HG03520 (cell line): ENCODE measurements at regions not wholly inside any gene's neighbourhood (a gene's known extent, or its start where the extent isn't known, plus 50 kb on each side); places are given as distances from the start of the nearest gene placed in this dataset.
"Not testable (repeated sequence)": the region's sequence is repeated elsewhere in the genome, so short reads cannot be mapped to it uniquely, and the experiment has no call there.

Source experiments
- ATAC-seq: cut with Tn5 transposase; IDR thresholded peaks from one replicate; pipeline ENCODE4 v1.9.1; 2021; ENCODE audit warnings: mild to moderate bottlenecking, moderate library complexity; ENCODE audit not compliant: unreplicated experiment

DNA sequence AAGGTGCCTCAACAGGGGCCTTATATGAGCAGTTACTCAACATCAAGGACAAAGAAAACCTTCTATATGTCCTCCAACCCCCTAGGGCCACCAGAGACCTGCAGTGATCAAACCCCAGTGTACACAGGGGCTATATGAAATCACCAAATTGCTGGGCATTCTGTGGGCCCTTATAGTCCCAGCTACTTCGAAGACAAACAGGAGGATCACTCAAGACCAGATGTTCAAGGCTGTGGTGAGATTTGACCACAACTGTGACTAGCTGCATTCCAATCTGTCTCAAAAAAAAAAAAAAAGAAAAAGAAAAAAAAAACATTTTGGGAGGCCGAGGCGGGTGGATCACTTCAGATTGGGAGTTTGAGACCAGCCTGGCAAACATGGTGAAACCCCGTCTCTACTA, 51.0 kb upstream of the PRB2 start:
- no peak for ATAC-seq

DNA sequence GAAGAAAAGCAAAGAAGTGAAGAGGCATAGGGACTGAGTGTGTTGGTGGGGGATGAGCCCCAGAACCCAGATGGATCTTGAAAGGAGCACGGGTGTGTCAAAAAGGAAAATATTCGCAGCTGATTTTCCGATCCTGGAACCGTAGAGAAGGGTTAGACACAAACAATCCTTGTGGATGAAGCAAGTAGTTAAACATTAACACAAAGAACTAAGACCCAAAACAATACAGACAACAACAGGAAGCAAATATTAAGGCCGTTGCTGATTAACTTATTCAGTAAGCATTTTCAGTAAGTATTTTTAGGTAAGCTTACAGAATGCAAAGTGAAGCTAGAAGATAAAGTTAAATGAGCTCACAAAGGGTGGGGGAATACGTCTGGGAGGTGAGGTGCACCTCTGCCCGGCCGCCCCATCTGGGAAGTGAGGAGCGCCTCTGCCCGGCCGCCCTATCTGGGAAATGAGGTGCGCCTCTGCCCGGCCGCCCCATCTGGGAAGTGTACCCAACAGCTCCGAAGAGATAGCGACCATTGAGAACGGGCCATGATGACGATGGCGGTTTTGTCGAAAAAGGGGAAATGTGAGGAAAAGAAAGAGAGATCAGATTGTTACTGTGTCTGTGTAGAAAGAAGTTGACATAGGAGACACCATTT, 62.8 kb upstream of the PRB2 start:
- ATAC-seq, result no peak

DNA sequence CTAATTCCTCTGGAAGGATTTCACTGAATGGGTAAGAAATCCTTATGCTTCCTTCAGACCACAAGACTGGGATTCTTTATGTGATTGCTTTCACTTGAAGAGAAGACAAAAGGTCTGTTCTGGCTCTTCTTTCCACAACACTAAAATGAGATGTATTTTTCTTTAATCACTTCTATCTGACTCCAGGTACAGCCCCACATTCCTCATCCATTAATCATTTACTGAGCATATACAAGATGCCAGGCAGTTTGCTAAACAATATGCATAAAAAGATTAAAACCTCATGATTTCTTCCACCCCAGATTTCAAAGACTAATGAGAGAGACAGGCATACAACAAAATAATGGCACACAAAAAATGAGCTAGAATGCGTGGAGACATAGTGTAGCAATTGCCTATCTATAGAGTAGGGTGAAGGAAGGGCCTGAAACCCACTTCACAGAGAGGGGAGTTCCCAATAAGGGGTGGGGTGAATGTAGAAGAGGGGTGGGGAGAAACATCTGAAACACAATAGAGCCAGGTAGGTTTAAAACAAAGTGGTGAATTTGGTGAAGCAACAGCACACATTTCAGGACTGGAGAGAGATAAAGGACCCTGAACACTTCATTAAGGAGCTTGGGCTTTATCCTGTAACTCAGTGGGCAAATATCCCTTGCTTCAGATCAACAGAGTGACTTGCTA, 65.1 kb upstream of the PRB2 start:
- ATAC-seq, result no peak

DNA sequence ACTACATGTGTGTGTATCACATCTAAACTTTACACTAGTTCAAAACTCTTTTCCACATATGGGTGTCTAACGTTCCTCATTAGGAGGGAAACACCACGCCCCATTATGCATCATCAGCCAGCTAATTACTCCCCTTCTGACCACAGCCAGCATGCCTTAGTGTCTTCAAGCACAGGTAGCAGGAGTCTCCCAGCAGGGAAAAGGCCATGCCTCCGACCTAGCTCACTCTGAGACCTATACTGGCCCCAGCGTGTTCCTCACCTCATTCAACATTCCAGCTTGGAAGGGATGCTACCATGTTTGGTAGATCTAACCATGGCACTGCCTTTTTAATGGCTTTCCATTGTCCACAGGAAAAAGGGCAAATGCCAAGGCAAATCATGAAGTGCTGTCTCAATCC, 66.1 kb upstream of the PRB2 start:
- no peak for ATAC-seq

DNA sequence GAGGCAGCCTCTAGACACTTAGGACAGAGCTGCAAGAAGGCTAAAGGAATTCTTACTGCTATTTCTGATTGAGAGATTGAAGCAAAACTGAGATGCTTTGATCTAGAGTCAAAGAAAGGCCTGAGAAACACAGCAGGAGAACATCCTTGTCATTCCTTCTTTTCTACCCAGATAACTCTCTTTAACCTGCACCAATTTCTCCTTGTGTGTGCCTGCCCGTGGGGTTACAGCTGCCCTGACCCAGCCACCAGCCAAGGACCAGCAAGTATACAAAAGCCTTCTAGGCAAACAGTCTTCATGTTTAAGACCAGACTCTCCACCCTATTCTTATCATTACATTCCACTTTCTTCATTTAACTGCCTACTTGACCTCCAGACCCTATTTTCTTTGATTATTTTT, 81.7 kb upstream of the PRB2 start:
- ATAC-seq, result no peak

DNA sequence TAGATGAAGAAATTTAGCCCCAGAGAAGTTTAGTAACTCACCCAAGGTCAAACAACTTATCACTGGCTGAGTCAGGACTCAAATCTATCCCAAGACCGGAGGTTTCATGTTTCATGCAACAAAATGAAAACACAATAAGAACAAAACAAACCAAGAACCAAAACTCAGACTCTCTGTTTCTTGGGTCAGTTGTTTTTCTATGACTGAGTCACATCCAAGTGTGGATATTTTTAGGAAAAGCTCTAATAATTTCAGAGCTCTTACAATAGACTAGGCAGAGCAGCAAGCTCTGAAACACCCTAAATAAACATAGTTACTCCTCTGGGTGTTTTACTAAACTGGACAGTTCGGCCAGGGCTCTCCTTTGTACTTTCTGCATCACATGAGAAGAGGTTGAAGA, 87.6 kb upstream of the PRB2 start:
- no peak for ATAC-seq

DNA sequence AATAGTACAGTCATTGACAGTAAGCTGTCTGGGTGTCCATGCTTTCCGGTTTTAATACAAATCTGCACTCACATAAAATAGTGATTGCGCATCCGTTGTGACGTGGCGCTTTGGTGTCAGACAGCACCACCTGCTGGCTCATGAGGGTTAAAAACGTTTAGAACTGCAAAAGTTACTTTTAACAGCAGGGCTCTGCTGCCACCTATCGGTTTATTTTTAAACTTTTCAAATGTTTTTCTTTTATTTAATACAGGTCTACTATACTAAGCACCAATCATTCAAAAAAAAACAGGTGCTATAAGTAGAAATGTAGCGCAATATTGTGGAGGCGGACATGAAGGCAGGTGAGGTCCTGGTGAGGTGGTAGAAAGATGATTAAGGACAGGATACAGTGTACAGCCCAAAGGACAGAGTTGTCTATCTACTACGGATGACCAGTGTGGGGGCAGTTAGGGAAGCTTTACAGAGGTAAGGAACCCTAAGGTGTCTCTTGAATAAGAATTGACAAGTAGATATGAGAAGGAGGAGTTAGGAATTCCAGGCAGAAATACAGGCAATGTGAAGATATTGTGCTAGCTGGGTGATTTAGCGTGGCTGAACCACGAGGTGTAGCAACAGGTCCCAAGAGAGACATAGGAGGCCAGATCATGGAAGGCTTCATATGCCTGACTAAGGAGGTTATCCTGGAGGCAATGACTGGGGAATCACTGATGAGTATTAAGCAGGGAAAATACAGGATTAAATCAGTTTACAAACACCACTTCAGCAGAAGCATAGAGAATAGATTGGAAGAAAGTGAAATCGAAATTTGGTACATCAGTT, 91.5 kb upstream of the PRB2 start:
- peak; percentile 78 for ATAC-seq

DNA sequence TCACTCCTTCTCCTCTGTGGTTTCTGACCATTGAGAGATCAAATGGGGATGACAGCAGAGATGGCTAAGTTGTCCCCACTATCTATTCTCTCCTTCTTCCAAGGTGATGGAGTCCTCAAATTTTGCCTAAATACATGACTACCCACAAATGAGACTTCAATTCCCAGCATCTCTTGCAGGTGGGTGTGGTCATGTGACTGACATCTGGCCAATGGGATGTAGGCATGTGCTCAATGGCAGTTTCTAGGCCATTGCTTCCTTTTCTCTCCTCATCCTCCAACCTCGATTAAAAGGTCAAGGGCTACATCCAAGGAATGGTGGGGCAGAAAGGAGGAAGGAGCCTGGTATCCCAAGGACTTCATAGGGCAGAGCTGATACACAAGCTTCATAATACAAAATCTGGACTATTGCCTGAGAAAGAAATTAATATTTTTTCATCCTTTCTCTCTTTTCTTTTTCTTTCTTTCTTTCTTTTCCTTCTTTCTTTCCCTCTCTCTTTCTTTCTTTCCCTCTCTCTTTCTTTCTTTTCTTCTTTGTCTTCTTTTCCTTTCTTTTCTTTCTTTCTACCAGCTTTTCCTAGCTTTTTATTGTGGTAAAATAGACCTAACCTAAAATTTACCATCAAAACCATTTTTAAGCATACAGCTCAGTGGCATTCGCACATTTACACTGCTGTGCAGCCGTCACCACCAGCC, 100.9 kb upstream of the PRB2 start:
- no peak for ATAC-seq

DNA sequence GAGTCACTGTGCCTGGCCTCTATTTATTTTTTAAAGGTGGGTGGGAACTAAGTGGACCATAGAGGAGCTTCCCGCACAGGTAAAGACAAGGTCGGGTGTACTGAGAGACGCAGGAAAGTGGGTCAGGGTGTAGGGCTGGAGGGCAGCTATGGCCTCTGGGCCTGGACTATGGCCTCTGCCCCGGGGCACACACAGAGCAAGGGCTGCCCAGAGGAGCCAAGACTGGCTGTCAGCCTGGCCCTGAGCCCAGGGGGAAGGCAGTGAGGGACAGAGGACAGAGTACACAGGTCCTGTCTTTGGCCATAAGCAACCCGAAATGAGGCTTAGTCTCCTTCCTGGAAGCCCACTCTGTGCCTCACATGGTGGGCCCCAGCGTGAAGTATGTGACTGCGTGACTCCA, 102.1 kb upstream of the PRB2 start:
- ATAC-seq, result no peak

DNA sequence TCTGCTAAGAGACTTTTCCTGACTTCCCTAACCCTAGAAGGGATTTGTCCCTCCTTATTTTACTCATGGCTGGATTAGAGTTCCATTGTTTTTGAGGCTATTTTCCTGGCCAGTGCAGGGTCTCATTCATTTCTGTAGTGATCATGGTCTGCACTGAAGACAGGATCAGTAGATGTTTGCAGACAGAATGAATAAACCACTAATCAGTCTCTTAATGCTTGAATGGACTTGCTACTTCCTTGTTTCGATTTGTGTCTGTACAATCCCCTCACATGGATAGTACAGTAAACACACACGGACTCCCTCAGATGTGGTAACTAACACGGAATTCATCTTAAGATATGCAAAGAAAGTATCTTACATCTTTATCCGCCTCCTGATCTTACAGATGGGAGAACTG, 102.6 kb upstream of the PRB2 start:
- no peak for ATAC-seq

DNA sequence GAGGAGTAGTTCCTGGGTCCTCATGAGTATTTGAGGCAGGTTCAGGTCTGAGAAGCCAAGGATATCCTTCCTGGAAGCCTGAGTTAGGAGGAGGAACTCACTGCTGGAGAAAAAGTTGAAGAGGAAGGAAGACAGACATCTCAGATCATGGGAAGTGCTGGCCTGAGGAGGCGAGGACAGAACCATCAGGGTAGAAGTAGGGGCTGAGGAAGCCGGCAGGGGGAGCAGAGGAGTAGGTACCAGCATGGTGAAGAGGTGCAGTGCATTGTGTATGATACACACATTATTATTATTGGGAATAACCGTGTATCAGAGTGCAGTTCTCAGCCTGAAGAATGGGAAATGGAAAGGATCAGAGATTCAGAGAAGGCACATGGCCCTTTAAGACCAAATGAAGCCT, 103.2 kb upstream of the PRB2 start:
- not testable (repeated sequence) for ATAC-seq

DNA sequence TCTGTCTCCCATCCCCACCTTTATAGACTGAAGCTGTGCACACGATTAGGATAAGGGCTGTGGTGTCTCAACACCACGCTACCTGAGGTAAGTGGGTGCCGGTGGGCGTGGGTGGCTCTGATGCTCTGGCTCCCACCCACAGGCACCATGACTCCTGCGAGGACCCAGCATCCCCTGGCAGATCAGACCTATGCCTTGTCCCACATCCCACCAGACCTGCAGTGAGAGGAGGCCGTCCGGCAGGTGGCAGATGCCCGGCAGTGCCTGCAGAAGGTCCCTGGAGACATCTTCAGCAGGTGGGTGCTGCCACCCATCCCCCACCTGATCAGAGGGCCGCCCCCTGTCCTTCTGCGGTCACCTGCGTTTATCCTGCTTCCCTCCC, 104.4 kb upstream of the PRB2 start:
- ATAC-seq, result no peak

DNA sequence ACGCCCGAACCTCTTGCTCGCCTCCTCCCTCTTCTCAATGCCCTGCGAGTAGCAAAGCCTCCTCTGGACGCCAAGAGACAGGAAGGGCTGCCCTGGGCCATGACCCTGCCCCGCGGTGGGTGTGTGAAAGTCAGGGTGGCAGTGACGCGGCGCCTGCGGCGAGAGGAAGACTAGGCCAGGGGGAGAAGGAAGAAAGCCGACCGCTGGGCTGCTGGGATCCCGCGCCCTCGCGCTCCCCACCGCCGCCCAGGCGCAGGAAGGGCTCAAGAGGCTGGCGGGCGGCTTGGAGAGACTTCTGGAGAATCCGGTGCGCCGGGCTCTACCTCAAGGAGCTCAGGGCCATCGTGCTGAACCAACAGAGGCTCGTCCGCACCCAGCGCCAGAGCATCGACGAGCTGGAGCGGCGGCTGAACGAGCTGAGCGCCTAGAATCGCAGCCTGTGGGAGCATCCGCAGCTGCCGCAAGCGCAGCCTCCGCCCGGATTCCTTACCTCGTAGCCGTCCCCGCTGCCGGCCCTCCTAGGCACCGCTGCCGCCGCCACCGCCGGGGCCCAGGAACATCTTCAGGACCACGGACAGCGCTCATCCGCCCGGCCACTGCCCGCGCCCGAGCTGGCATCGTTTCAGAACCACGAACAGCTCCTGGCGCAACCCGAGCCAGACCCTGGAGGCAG, 105.0 kb upstream of the PRB2 start:
- ATAC-seq, result no peak

DNA sequence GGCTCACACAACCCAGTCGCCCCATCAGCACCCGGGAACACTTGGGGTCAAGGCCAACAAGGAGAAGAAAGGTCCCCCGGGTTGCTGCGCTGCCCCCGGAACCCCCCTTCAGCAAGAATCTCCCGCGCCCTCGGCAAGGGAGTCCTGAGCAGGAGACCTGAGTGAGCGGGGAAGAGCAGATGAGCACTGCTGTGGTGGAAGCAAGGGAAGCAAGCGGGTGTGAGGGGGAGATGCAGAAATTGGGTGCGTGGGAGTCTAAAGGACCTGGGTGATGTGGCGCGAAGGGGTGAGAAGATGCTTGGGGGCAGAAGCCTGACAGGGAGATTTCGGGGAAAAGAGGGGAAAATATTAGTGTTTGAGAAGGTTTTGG, 105.5 kb upstream of the PRB2 start:
- ATAC-seq, result no peak

DNA sequence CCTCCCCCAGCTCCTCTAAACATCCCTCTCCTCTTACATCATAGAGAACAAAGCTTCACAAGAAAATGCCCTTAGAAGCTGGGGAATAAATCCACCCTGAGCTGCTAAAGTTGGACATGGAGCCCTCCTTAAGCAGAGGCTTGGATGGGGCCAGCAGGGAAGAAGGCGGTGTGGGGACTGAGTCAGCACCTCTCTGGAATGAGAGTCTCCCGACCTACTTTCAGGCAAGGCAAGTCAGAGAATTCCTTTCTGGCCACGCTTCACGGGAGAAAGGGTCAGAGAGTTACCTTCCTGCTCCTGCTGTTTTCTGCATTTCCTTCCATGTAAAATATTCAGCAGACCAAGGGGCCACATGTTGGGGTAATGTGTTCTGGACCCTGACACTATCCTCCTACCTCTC, 113.3 kb upstream of the PRB2 start:
- no peak for ATAC-seq

DNA sequence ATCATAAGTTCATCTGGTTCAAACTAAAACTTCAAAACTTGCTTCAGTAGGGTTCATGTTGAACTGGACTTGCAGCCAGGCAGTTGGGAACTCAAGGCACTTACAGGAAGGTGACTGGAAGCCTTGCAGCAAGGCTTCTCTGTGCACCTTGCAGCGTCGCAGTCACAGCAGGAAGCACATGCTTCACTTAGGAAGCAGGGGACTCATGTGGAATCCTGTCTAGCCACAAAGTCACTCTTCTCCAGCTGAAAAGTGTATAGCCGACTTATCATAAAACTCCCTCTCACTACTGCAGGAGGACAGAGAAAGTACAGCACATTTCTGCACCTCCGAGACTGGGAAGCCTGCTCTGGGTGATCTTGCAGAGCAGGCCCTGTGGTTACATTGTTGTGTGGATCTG, 114.0 kb upstream of the PRB2 start:
- no peak for ATAC-seq

DNA sequence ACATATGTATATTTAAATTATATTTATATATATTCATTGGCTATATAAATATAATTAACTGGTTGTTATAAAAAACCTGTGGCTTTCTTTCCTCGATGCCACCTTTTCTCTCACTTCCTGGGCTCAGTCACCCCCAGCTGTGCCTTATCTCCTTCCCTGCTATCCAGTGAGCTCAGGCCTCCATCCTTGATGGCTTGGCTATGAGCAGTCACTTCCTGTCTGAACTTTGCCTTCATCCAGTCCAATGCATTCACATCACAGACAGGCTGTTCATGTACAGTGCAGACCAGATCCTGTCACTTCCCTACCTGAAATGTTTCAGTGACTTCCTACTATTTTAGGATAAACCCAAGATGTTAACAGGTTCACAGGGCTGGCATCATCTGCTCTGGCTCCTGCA, 115.3 kb upstream of the PRB2 start:
- no peak for ATAC-seq

DNA sequence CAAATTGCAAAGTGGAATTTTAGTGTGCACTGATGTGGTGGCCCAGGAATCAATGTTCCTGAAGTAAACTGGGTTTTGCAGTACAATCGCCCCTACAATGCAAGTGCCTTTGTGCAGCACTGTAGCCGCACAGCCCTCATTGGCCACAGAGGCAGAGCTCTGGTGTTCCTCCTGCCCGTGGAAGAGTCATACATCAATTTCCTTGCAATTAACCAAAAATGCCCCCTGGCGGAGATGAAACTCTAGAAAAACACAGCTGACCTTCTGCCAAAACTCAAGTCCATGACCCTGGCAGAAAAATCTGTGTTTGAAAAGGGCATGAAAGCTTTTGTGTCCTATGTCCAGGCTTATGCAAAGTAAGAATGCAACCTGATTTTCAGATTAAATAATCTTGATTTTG, 117.9 kb upstream of the PRB2 start:
- no peak for ATAC-seq

DNA sequence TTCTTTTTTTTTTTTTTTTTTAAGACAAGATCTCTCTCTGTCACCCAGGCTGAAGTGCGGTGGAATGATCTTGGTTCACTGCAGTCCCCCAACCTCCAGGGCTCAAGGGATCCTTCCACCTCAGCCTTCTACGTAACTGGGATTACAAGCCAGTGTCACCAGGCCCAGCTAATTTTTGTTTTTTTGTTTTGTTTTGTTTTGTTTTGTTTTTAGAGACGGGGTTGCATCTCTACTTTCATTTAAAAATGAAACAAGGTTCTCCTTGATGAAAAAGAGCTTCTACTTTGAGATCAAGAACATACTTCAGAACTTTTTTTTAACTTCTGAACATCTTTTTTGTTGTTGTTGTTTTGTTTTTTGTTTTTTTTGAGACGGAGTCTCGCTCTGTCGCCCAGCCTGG, 121.7 kb upstream of the PRB2 start:
- ATAC-seq, result no peak

DNA sequence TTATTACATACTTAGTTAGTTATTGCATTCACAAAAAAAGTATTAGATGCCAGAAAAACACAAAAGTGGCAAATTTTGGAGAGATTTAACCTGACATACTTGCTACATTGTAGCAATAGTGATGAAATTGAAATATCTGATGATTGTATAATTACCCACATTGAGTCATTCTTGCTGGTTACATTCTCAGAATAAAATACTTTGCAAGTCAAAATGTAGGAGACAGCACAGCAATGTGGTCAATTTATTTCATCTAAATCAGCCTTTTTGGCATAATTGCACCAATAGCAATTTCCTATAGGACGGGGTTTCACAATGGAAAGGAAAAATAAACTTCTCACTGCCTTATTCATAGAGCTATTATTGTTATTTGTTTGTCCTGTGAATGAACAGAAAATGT, 125.0 kb upstream of the ETV6 start:
- no peak for ATAC-seq

DNA sequence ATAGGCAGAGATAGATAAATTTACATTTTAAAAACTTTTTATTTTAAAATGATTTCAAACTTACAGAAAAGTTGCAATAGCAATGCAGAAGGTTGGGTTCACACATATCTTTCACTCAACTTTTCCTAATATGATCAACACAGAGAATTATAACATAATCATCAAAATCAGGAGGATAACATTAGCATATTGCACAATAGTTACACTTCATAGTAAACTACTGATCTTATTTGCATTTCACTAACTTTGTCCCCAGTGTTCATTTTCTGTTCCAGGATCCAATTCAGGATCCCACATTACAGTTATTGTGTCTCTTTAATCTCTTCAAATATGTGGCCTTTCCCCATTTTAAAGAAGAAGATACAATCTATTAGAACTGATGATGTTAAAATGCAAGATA, 115.4 kb upstream of the ETV6 start:
- ATAC-seq, result no peak
